ENCODE measurements at regions not wholly inside any gene's neighbourhood (a gene's known extent, or its start where the extent isn't known, plus 50 kb on each side); places are given as distances from the start of the nearest gene placed in this dataset.
"Not testable (repeated sequence)": the region's sequence is repeated elsewhere in the genome, so short reads cannot be mapped to it uniquely, and the experiment has no call there.

DNA sequence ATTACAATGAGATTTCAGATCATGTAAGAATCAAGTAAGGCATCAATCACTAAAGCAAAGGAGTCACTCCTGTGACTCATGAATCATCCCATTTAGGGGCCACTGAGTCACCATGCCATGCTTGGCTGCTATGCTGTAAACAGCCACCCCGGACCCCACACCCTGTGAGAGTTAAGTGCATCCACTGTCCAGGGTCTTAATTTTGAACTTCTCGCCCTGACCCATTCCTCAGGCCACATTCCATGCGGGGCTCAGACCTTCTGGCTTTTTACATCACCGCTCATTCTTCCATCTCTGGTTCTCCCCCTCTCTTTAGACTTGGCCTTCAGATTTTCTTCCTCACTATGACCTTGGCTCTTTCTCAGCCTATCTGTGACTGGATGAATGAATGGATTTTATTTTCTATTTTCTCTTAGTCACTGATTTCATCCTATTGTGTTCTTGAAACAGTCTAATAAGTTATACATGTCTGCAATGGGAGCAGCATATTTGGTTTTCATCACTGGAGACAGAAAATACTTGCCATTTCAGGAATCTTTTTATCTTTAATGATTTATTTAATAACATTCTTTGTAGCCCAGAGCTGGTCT, 239.6 kb downstream of the SKIDA1 start:
- no peak for DNase-seq

DNA sequence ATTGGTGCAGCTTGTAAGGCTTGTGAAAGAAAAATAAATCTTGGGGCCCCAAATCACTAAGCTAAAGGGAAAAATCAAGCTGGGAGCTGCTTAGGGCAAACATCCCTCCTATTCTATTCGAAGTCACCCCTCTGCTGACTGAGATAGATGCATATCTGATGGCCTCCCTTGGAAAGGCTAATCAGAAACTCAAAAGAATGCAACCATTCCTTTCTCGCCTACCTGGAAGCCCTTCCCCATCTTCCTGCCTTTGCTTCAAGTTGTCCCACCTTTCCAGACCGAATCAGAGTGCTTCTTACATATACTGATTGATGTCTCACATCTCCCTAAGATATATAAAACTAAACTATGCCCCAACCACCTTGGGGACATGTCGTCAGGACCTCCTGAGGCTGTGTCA, 240.3 kb downstream of the SKIDA1 start:
- DNase-seq, result no peak

DNA sequence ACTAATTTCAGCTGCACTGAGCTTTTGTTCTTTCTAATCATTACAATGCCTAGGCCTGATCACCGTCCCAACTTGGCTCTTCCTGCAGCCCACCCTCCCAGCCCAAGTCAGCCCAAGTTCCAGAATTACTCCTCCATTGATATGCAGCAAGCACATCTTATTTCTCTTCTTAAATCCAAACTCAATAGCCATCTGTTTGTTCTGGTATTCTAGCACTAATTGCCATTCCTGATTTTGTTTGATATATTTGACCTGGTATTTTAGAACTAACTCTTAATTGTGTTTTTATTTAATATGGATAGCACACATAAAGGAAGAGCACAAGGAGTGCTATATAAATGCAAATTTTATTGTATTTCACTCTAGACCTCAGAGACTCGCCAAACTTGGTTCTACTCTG, 241.2 kb downstream of the SKIDA1 start:
- DNase-seq, result no peak

- DNase-seq, result not testable (repeated sequence)
These were observed 242.4 kb downstream of the SKIDA1 start for GRCh38 chr10:21283053-21283452.

- no peak for DNase-seq
These were observed 243.6 kb downstream of the SKIDA1 start for GRCh38 chr10:21281765-21282484.

DNA sequence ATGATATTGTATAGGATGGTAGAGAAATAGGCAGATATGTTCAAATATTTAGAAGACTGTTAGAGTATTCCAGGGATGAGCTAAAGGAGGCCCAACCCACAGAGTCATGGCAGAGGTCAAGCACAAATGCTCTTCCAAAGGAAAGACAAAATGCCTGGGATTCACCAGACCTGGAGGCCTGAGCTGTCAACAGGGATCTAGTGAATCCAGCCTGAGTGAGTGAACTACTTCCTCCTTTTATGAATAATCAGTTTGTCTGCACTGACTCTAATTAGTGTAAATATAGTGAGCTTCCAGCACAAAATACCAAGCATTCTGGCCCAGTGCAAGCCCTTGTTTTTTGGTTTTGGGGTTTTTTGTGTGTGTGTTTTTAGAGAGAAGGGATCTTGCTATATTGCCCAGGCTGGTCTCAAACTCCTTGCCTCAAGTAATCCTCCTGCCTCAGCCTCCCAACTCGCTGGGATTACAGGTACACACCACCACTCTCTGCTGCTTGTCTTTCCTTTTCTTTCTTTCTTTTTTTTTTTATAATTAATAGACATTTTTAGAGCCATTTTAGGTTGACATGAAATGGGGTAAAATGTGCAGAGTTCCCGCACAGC, 244.4 kb downstream of the SKIDA1 start:
- DNase-seq, result no peak

DNA sequence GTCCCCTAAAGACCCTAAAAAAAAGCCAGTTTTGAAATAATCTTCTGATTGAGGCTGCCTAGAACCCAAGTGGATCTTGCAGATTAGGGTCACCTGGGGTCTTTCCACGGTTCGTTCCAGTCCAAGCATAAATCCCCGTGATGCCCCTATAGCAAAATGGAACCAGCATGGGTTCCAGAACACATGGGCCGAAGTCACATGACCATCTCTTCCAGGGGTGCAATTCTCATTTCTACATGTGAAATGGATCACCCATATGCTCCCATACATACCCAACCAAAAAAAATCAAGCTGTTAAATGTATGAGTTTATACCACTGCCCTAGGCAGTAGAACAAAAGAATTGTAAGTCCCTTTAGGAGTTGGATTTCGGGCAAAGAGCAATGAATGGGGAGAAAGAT, 245.4 kb downstream of the SKIDA1 start:
- no peak for DNase-seq

DNA sequence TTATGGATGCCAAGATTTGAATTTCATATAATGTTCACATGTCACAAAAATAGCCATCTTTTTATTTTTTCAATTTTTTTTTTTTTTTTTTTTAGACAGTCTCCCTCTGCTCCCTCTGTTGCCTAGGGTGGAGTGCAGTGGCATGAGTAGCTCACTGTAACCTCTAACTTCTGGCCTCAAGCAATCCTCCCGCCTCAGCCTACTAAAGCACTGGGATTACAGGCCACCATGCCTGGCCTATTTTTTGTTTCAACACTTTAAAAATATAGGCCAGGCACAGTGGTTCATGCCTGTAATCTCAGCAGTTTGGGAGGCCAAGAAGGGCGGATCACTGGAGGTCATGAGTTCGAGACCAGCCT, 246.3 kb downstream of the SKIDA1 start:
- DNase-seq, result no peak

DNA sequence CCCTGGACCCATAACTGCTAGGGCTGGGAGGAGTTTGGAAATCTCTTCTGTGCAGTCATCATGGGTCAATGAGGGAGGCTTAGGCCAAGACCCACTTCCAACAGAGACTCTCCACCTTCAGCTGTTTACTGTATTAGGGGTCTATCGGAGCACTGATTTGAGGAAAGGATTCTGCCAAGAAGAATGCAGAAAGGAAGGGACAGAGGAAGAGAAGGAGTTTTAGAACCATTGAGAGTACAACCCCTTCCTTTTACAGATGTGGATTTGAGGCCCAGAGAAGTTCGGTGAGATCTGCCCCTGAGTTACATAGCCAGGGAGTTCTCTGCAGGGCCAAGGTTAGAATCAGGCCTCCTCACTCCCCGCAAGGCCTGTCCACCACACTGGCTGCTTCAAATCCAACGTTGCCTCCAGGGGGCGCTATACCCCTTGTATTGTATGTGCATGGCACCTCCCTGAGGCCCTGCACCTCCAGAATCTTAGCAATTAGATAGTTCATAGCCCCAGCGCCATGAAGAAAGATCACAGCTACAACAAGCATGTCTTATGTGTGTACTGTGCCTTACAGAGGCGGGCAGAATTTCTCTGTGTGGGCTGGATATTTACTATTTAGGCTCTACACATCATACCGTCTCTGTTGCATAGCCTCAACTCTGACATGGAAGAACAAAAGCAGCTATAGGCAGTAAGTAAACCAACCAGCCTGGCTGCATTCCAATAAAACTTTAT, 246.8 kb downstream of the SKIDA1 start:
- DNase-seq, result peak; percentile 16

DNA sequence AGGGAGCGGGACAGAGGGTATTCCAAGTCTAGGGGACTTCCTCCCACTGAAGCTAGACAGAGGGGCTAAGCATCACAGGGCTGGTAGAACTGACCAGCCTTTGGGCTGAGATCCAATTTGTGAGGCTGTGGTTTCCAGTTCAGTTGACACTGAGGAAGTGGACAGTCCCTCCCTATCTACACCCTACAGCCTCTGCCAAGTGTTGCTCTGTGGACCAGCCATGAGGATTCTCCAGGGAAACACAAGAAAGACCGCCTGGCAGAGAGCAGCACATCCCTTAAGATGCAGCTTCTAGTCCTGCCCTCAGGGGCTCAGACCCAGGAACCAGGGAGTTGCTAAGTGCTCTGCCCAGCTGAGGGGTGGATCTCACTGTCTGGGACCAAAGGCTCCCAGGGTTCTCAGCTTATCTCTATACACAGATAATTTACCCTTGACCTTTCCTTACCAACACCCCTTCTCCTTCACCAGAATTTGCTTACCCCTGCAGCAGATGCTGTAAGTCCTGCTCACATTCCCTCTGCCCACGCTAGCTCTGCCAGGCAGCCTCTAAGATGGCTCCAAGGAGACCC, 252.0 kb downstream of the SKIDA1 start:
- no peak for DNase-seq

DNA sequence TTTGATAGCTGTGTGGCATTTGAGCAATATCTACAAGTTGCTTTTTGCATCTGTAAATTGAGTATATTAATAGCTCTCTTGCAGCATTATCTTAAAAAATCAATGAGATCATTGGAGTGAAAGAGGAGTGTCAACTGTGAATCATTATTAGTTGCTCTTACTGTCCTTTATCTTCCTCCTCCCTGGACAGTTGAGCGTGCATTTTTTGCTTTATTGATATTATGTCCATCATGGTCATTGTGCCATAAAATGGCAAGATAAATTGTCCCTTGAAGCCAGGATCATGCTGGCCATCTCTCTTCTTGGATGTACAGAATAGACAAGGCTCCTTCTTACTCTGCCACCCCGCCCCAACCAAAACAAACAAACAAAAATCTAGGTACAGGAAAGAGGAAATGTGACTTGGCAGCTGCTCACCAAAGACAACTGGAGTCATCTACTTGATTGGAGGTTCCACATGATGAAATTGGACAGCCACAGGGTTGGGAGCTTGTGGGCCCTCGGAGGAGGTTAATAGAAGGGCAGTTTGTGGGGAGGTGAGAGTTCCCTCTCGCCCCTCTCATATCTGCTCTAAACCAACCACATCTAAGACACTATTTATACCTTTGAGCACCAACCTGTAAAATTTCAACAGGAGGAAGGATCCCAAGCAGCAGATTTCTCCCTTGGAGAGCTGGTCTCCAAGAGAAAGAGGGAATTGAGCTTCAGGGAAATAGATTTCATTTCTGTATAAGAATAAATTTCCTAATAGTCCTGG, 252.7 kb downstream of the SKIDA1 start:
- DNase-seq, result no peak

- DNase-seq, result no peak
These were observed 254.5 kb downstream of the SKIDA1 start for GRCh38 chr10:21270976-21271375.

DNA sequence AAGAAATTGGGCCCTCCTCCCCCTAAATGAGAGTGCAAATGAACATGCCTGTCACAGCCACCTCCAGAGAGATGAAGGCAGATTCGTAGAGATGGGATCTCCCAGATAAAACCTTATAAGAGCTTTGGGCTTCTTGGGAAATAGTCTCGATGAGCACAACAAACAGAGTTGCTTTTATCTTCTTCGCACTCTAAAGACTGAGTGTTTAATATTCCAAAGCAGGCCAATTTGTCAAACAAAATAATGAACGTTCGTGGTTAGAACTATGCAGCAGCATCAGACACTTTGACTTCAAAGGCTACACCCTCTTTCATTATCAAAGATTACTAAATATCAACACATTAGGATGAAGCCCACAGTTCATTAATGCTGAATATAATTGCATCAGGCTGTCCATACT, 256.2 kb downstream of the SKIDA1 start:
- no peak for DNase-seq

GRCh38 chr10:21265622-21266021, 259.9 kb downstream of the SKIDA1 start:
- no peak for DNase-seq

DNA sequence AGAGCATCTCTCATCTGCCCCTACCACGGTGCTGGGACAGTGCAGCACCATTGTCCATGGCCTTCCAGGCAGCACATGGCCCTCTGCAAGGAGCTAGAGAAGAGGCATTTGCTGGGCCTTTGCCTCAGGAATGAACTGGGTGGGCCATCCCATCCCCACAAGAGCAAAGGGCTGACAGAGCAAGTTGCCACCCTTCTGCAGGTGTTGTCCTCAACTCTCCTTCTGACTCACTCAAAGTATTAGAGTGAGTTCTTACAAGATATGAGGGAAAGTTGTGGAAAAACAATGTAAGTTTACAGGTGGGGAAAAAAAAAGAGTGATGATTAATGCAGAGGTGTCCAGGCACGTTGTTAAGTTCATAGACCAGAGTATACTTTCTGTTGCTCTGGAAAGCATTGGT, 261.2 kb downstream of the SKIDA1 start:
- DNase-seq, result no peak

DNA sequence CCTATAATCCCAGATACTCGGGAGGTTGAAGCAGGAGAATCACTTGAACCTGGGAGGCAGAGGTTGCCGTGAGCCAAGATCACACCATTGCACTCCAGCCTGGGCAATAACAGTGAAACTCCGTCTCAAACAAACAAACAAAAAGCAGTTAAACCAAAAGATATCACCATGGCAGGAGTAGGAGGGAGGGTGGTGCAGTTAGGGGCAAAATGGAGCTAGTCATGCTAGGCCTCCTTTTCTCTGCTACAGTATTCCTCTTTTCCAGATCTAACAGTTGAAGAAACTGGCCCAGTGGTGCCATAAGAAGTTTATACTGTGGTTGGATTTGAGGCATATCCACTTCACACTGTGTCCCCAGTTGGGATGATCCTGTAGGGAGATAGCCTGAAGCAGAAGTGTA, 261.6 kb downstream of the SKIDA1 start:
- DNase-seq, result no peak

DNA sequence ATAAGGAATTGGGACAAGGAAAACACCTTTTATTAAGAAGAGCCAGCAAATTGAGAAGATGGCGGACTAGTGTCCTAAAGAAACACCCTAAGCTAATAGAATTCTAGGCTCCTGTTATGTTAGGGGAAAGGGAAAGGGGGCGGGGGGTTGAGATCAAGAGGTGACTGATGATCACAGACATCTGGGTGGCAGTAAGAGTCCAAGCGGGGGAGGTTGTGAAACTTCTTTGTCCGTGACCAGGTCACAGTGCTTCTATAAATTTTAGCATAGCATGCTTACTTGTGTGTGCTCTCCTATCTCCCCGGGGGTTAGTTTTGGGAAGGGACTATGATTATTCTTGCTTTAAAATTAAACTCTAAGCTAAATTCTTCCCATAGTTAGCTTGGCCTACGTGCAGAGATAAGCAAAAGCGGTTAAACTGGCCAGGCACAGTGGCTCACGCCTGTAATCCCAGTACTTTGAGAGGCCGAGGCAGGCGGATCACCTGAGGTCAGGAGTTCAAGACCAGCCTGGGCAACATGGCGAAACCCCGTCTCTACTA, 262.1 kb downstream of the SKIDA1 start:
- no peak for DNase-seq

DNA sequence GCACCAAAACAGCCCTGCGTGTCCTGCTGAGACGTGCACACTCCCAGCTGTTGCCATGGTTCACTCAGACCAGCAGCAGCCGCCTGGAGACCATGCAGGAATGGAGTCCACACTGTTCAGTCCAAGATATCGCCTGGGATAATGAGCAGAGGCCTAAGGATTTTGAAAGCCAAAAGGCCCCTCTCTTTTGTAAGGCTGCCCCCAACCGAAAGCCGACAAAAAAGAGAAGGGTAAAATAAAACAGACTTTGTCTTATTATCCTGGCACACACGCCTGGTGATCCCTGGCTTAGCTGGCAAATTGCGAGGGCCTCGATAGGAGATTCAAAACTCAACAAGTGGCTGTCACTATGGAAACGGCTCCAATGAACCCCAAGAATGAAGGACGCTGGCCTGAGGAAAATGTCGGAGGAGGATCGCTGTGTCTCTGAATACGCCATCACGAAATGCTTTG, 263.6 kb downstream of the SKIDA1 start:
- DNase-seq, result no peak

GRCh38 chr10:21260506-21261149, 264.9 kb downstream of the SKIDA1 start:
- DNase-seq, result no peak

DNA sequence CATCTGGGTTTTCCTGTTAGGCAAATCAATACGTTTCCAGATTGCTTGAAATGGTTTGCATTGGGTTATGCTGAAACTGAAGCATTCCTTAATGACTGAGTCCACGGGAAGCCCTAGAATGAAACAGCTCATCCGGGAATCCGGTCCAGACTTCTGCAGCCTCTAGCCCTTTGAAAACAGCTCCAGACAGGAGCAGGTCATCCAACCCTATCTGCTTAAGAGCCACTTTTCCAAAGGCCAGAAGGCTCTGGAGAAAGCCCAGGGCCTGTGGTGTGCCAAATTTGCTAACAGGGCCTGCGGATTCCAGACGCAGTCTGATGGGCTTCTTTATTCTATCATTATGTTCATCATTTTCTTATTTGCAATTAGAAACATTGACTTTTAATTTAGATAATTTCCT, 265.4 kb downstream of the SKIDA1 start:
- no peak for DNase-seq

GRCh38 chr10:21257919-21258318, 267.6 kb downstream of the SKIDA1 start:
- no peak for DNase-seq

GRCh38 chr10:21257191-21257590, 268.3 kb downstream of the SKIDA1 start:
- no peak for DNase-seq

Measured in NCI-H1436 treated with DMSO at 0.1 percent for 48 hours (cell line).